ENCODE measurements at regions not wholly inside any gene's neighbourhood (a gene's known extent, or its start where the extent isn't known, plus 50 kb on each side); places are given as distances from the start of the nearest gene placed in this dataset.

- Histone ChIP-seq H3K4me1 (replicated peaks in 1 of 4; ENCODE audit: control insufficient read depth in 3 of 4, insufficient read depth in 4 of 4, low read length in 3 of 4) (no peaks in the 10 kb centered on the region), H2BK15ac (ENCODE audit: low read length) (no peak overlapping the region), H3K79me2 (ENCODE audit: control insufficient read depth in 1 of 2, insufficient read depth in 2 of 2, low read length in 2 of 2) (no peaks in the 10 kb centered on the region), H3K79me1 (ENCODE audit: low read depth, low read length) (no peaks in the 10 kb centered on the region), H3K18ac (ENCODE audit: extremely low read depth, low read length) (no peak overlapping the region), H3K23ac (ENCODE audit: insufficient read length) (no peak overlapping the region), H3K9me3 (ENCODE audit: insufficient read depth in 2 of 2, low read depth in 1 of 2, low read length in 1 of 2) (no peaks in the 10 kb centered on the region), H3K9ac (replicated peaks in 1 of 4; ENCODE audit: extremely low read depth in 1 of 4, low read depth in 3 of 4, low read length in 3 of 4) (no peak overlapping the region), H2BK20ac (ENCODE audit: low read length) (no peak overlapping the region), H2BK5ac (ENCODE audit: low read depth, low read length) (no peak overlapping the region), H3K27me3 (replicated peaks in 1 of 4; ENCODE audit: control insufficient read depth in 3 of 4, extremely low read depth in 1 of 4, insufficient read depth in 3 of 4, low read length in 3 of 4) (peaks cover 0 to 7% (median 3%) of the 10 kb centered on the region in 4 experiments; a peak in 5 of 7 replicates), H2AK5ac (ENCODE audit: low read depth, low read length) (no peak overlapping the region), H3K4ac (replicated peaks; ENCODE audit: insufficient read length, low read depth, low read length) (no peak overlapping the region), H4K20me1 (replicated peaks in 1 of 2; ENCODE audit: control insufficient read depth in 1 of 2, insufficient read depth in 2 of 2, low read length in 2 of 2) (no peaks in the 10 kb centered on the region), H4K91ac (replicated peaks; ENCODE audit: insufficient read length, low read length) (no peak overlapping the region), H4K5ac (ENCODE audit: insufficient read length, low read depth, low read length) (no peak overlapping the region), H2AFZ (ENCODE audit: low read length) (no peak overlapping the region), H3K56ac (replicated peaks; ENCODE audit: insufficient read length, low read depth, low read length) (no peak overlapping the region), H3K14ac (ENCODE audit: insufficient read length) (no peak overlapping the region), H2BK120ac (replicated peaks; ENCODE audit: low read depth, low read length) (no peak overlapping the region), H3K4me3 (ENCODE audit: extremely low read depth in 1 of 4, insufficient read depth in 2 of 4, low read depth in 3 of 4, low read length in 4 of 4) (no peak overlapping the region), H3K36me3 (ENCODE audit: control insufficient read depth in 2 of 4, insufficient read depth in 4 of 4, low read length in 3 of 4) (no peaks in the 10 kb centered on the region), H4K8ac (ENCODE audit: extremely low read depth, insufficient read depth, low read length) (no peak overlapping the region; the same call in 1 of the 2 replicates), H2BK12ac (ENCODE audit: low read depth, low read length) (no peak overlapping the region), H3K27ac (ENCODE audit: low read depth, low read length) (no peak overlapping the region), H3K23me2 (ENCODE audit: low read depth, low read length) (no peaks in the 10 kb centered on the region), H3K4me2 (ENCODE audit: insufficient read depth in 1 of 2, low read depth in 2 of 2, low read length in 2 of 2) (no peak overlapping the region)
- no peak for FAIRE-seq
- no peak for TF ChIP-seq SP1 (IDR thresholded peaks at IDR 0.05; ENCODE audit: low read depth, low read length)
- no peak for TF ChIP-seq ZNF274 (IDR thresholded peaks at IDR 0.05; ENCODE audit: borderline replicate concordance, extremely low read depth, low read length)
- no peak for TF ChIP-seq TAF7 (optimal IDR thresholded peaks at IDR 0.05; ENCODE audit: borderline replicate concordance, low read depth, low read length)
- DNase-seq (ENCODE audit: low read depth in 1 of 2, low spot score in 2 of 2) = no peak
- ChIA-PET CTCF (ENCODE audit: partially characterized antibody) (no interaction called here), POLR2A (ENCODE audit: partially characterized antibody) (no interaction called here)
- 86% methylated on average over 5 of the region's 5 CpGs; no CpG with 5 or more reads in 1 of the 2 experiments for WGBS, 2 experiments (ENCODE audit: extremely low coverage in 1 of 2, insufficient coverage in 1 of 2, insufficient read length in 1 of 2, insufficient replicate concordance in 2 of 2, low coverage in 1 of 2, low lambda C conversion rate in 2 of 2, missing lambda C conversion rate in 1 of 2)
Measured at GRCh38 chr7:157072361-157072760, 61.9 kb upstream of the MNX1 start.

Data from H1 (cell line).